GM18499 (cell line): ENCODE measurements at regions not wholly inside any gene's neighbourhood (a gene's known extent, or its start where the extent isn't known, plus 50 kb on each side); places are given as distances from the start of the nearest gene placed in this dataset.

Experiments
- ATAC-seq: cut with Tn5 transposase; IDR thresholded peaks from one replicate; pipeline ENCODE4 v1.9.1; 2021; ENCODE audit warnings: moderate number of reproducible peaks; ENCODE audit not compliant: insufficient read depth, unreplicated experiment

- no peak for ATAC-seq
Measured at GRCh38 chr18:74023220-74023619, 124.4 kb downstream of the FBXO15 start.

GRCh38 chr18:74019864-74020263 is 127.8 kb downstream of the FBXO15 start:
- no peak for ATAC-seq

- ATAC-seq, result no peak
Measured at GRCh38 chr18:74013955-74014354, 133.7 kb downstream of the FBXO15 start.

- ATAC-seq, result no peak
Measured at GRCh38 chr18:74012954-74013630, 134.5 kb downstream of the FBXO15 start.

GRCh38 chr18:74006143-74006542 is 141.5 kb downstream of the FBXO15 start:
- no peak for ATAC-seq

GRCh38 chr18:74005320-74006109 is 142.1 kb downstream of the FBXO15 start:
- no peak for ATAC-seq

GRCh38 chr18:73992242-73993022 is 155.2 kb downstream of the FBXO15 start:
- ATAC-seq, result no peak

- no peak for ATAC-seq
Measured at GRCh38 chr18:73991570-73991969, 156.1 kb downstream of the FBXO15 start.

GRCh38 chr18:73990258-73990657 is 157.4 kb downstream of the FBXO15 start:
- ATAC-seq, result no peak

- ATAC-seq, result no peak
Measured at GRCh38 chr18:73987247-73987980, 160.2 kb downstream of the FBXO15 start.

- ATAC-seq, result no peak
Measured at GRCh38 chr18:73986711-73987110, 160.9 kb downstream of the FBXO15 start.

GRCh38 chr18:73985855-73986625 is 161.6 kb downstream of the FBXO15 start:
- ATAC-seq, result no peak

- no peak for ATAC-seq
Measured at GRCh38 chr18:73983970-73984369, 163.7 kb downstream of the FBXO15 start.

GRCh38 chr18:73983496-73983895 is 164.1 kb downstream of the FBXO15 start:
- no peak for ATAC-seq

GRCh38 chr18:73981796-73982195 is 165.8 kb downstream of the FBXO15 start:
- ATAC-seq, result no peak

- ATAC-seq, result no peak
Measured at GRCh38 chr18:73980289-73980979, 167.2 kb downstream of the FBXO15 start.

GRCh38 chr18:73979742-73980141 is 167.9 kb downstream of the FBXO15 start:
- ATAC-seq, result no peak

GRCh38 chr18:73976433-73976832 is 171.2 kb downstream of the FBXO15 start:
- no peak for ATAC-seq

- no peak for ATAC-seq
Measured at GRCh38 chr18:73975266-73975665, 172.4 kb downstream of the FBXO15 start.
